ENCODE measurements at regions not wholly inside any gene's neighbourhood (a gene's known extent, or its start where the extent isn't known, plus 50 kb on each side); places are given as distances from the start of the nearest gene placed in this dataset.

- no peak overlapping the region for H3K27ac ChIP-seq (ENCODE audit: control insufficient read depth, insufficient read depth)
- no peak overlapping the region for H2AFZ ChIP-seq (ENCODE audit: control insufficient read depth, low read depth, low read length)
- no TSS peak for BruUV-seq (replicated peaks)
- H3K36me3 ChIP-seq (ENCODE audit: control insufficient read depth in 2 of 2, insufficient read depth in 2 of 2, low read length in 1 of 2): no peaks in the 10 kb centered on the region
- TF ChIP-seq HDAC2 (IDR thresholded peaks at IDR 0.05) (no peak), JUND (IDR thresholded peaks at IDR 0.05; ENCODE audit: low read depth, low read length) (no peak), CHD1 (IDR thresholded peaks at IDR 0.05; ENCODE audit: low read depth, low read length) (no peak), NR2C1 (IDR thresholded peaks at IDR 0.05) (no peak), KAT2A (conservative IDR thresholded peaks at IDR 0.05; ENCODE audit: control insufficient read depth, low read depth, low read length) (no peak), ESRRA (IDR thresholded peaks at IDR 0.05; ENCODE audit: low read length) (no peak), POLR2AphosphoS5 (IDR thresholded peaks at IDR 0.05; ENCODE audit: low read length) (no peak), MXI1 (IDR thresholded peaks at IDR 0.05; ENCODE audit: low read depth, low read length) (no peak), BMI1 (IDR thresholded peaks at IDR 0.05; ENCODE audit: borderline replicate concordance) (no peak), POLR2AphosphoS2 (IDR thresholded peaks at IDR 0.05; ENCODE audit: low read depth, low read length) (no peak), CBX3 (IDR thresholded peaks at IDR 0.05; ENCODE audit: borderline replicate concordance, low read depth) (no peak), RAD21 (IDR thresholded peaks at IDR 0.05; ENCODE audit: insufficient read depth, low read depth, low read length) (no peak)
- TF ChIP-seq, protein P1, sequence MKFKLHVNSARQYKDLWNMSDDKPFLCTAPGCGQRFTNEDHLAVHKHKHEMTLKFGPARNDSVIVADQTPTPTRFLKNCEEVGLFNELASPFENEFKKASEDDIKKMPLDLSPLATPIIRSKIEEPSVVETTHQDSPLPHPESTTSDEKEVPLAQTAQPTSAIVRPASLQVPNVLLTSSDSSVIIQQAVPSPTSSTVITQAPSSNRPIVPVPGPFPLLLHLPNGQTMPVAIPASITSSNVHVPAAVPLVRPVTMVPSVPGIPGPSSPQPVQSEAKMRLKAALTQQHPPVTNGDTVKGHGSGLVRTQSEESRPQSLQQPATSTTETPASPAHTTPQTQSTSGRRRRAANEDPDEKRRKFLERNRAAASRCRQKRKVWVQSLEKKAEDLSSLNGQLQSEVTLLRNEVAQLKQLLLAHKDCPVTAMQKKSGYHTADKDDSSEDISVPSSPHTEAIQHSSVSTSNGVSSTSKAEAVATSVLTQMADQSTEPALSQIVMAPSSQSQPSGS (IDR thresholded peaks at IDR 0.05; ENCODE audit: low read length): no peak
- intact Hi-C loops (cut with micrococcal nuclease; ENCODE audit: unreplicated experiment) (no loop called here), in situ Hi-C loops (cut with MboI) (no loop called here)
- H3K9me3 ChIP-seq (replicated peaks; ENCODE audit: control insufficient read depth, insufficient read depth, low read length): no peaks in the 10 kb centered on the region
- H3K9ac ChIP-seq (ENCODE audit: control insufficient read depth, insufficient read depth, low read length): no peak overlapping the region
- no peak overlapping the region for H3K4me3 ChIP-seq
- no peaks in the 10 kb centered on the region for H3K4me1 ChIP-seq (ENCODE audit: control insufficient read depth, insufficient read depth, low read length)
- ChIA-PET POLR2A (no interaction called here), CTCF (no interaction called here), RAD21 (ENCODE audit: unreplicated experiment) (no interaction called here), SMC1A (ENCODE audit: uncharacterized antibody, unreplicated experiment) (no interaction called here)
- H4K20me1 ChIP-seq (ENCODE audit: control insufficient read depth, insufficient read depth): no peaks in the 10 kb centered on the region
- FAIRE-seq: no peak
- H3K79me2 ChIP-seq (ENCODE audit: control insufficient read depth, insufficient read depth, low read length): no peaks in the 10 kb centered on the region
- 40% methylated on average over 5 of the region's 5 CpGs for WGBS (ENCODE audit: insufficient coverage, insufficient replicate concordance, low lambda C conversion rate, missing lambda C conversion rate)
- no peak for ATAC-seq
- peaks cover 3% of the 10 kb centered on the region in 2 experiments; a peak in 2 of 4 replicates for H3K27me3 ChIP-seq (replicated peaks in 1 of 2; ENCODE audit: control insufficient read depth in 2 of 2, insufficient read depth in 2 of 2, low read length in 1 of 2)
- DNase-seq (ENCODE audit: low read depth, low spot score): no peak
- H3K4me2 ChIP-seq (ENCODE audit: control insufficient read depth, insufficient read depth): no peak overlapping the region
These were observed 124.3 kb upstream of the SLC25A48 start for GRCh38 chr5:135710045-135710675.

All from GM12878 (cell line).